Caki2 (cell line): ENCODE measurements at regions not wholly inside any gene's neighbourhood (a gene's known extent, or its start where the extent isn't known, plus 50 kb on each side); places are given as distances from the start of the nearest gene placed in this dataset.

ENCODE experiments used
- DNase-seq: peaks from one replicate; pipeline ENCODE4 v3.0.0-alpha.2; 2015; ENCODE audit warnings: low read depth
- in situ Hi-C: cut with HindIII; loops from 2 replicates; pipeline ENCODE4 v1.10.0; 2016; ENCODE audit warnings: low sequenced_read_pairs, low pct_unique_long_range_greater_than_20kb, mixed read lengths

DNA sequence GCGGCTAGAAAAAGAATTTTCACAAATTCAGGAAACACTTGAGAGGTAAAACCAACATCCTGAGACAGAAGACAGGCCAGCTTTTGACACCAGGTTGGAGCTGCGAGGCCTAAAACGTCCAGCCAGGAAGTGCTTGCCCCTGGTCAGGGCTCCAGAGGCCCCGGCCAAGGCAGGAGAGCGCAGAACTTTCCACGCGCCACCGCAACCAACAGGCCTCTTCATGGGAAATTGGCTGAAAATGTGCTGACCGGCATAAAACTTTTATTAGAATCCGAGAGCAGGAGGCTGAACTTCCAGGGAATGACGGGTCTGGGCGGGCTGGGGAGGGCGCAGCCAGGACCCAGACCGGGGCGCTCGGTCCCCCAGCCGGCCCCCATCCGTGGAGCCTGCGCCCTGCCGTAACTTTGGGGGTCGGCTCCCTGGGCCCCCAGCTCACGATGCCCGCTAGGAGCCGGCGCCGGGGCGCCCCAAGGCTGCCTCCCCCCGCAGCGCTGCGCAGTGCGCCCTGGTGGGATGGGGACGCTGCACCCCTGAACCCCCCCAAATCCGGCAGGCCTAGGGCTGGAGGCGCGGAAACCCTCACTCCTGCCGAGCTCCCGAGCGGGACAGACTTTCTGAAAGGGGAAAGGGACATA lies 414.0 kb upstream of the MKI67 start:
- no peak for DNase-seq
- in situ Hi-C loops: no loop called here

DNA sequence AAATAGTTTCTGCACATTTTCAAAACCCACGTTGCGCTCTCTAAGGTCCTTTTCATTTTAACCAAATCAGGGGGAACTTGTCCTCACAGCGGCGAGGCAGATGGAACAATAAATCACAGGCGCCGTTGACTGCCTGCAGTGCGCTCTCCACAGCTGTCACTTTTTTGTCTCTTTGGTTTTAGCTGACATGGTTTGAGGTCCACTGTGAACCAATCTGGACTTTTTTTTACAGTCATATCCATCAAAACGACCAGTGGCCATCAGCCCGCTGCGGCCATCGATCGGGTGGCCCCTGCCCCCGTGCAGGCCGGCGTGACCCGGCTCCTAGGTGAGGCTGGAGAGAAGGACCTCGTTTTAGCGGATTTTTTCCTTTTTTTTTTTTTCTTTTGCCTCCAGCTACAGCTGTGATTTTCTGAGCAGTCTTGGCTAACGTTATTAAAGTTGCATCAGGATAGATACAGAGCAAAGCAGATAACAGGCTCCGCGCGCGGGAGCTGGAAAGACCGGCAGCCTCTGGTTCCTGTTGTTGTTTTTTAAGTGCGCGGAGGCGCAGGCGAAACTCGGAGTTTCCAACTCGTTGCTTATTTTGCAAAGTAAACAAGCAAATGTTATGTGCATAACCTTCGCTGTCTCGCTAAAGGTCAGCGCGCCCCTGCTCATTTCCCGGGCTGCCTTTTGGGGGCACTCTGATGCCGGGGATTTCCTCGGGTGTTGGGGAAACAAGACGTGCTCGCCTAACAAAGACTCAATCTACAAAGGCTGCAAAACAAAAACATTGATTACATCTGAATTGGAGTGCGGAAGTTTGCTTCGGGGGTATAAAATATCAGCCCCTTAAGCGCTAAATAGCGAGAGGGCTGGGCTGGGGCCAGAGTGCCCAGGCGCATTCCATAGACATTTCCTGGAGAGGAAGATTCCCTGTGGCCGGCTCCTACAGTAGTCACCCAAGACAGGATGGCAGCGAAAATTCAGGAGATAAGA lies 414.8 kb upstream of the MKI67 start:
- in situ Hi-C loops: no loop called here

DNA sequence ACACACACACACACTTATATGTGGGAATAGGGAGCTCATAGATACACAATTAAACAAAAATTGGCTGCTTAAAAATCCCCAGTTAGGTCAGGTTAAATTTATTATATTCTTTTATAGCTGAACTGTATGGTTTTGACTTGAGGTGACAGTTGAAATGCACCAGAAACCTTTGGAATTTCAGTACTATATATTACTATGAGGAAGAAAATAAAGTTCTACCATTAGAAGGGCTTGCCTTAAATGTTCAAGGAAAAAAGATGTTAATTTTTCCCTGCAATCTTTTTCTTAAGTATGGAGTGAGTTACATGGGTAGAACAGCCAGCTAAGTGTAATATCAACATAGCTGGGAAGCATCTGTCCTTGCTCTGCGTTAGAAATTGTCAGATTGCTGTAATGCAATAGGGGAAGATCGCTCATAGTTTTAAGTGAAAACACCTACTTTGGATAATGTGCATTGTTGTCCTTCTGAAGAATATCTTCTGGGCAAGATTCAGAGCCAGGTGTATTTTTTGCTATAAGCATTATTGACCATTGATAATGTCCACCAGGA lies 415.8 kb upstream of the MKI67 start:
- in situ Hi-C loops: no loop called here
- DNase-seq: no peak

More for the DNA sequence above, 414.8 kb upstream of the MKI67 start:
- DNase-seq: no peak

DNA sequence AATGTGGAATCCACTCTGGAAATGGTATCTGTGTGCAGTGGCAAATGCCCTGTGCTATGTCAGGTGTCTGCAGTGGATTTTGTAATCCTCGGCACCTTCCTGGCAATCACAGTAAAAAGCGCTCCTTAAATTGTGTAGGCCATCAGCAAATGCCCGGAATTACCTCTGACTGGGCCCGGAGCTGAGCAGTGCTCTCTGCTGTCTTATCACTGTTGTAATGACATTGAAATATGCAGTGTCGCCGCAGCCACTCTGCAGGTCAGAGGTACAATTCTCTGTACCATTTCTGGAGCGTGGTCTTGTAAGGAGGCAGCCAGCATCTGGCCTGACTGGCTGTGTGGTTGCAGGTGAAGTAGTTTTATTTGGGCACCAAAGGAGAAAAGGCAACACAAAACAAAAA lies 416.4 kb upstream of the MKI67 start:
- in situ Hi-C loops: no loop called here
- DNase-seq: no peak

DNA sequence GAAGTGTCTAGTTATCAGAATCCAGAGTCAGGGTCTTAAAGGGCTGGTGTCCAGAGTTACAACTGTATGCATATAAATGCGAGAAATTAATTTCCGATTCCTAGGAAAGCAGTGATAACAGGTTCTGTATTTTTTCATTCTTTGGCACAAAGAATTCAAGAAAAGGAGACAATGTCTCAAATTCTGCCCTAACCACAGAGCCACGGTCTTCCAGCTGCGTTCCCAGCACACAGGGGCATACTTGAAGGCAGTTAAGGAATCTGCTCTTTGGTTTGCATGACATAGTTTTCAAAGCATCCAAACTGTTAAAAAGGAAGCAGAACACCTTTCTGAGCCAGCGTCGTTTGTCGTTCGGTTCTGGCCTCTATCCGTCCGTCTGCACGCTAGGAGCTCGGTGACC lies 416.9 kb upstream of the MKI67 start:
- no peak for DNase-seq
- in situ Hi-C loops: no loop called here

DNA sequence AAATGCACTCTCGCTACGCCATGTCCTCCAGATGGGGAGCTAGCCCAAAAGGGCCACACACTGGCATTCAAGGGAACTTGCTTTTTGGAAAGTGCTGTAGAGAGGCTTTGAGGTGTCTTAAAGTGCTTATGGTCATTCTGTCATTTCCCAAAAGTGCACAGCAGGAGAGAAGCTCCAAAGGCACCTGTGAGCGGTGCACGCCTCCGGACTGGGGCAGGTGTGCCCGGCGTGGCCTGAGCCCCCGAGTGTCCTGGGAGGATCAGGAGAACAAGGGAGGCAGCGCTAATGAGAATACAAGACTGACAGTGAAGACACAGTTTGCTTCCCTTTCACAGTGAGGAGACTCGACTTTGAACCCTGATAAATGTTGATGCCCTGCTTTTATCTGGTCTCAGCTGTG lies 419.0 kb upstream of the MKI67 start:
- in situ Hi-C loops: no loop called here
- no peak for DNase-seq

DNA sequence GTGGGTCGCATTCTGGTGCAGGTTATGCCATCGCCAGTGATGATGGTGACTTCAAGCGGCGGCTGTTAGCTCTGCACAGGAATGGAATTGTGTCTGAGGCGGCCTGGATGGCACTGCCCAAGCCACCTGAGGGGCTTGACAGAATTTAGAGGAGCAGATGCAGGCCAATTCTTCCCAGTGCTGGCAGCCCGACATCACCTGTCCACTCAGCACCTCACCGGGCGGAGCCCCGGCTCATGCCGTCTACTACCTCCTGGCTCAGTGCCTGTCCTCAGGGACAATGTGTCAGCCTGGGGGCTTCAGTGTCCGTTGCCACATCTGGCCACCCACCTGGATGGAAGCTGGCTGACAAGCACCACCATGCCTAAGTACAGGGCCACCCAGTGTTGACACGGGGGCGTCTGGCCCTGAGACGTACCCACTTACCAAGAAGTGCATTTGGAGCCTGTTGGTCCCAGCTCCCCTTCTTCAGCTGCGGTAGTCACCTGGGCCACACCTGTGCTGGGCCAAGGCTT lies 420.5 kb upstream of the MKI67 start:
- in situ Hi-C loops: no loop called here
- no peak for DNase-seq

DNA sequence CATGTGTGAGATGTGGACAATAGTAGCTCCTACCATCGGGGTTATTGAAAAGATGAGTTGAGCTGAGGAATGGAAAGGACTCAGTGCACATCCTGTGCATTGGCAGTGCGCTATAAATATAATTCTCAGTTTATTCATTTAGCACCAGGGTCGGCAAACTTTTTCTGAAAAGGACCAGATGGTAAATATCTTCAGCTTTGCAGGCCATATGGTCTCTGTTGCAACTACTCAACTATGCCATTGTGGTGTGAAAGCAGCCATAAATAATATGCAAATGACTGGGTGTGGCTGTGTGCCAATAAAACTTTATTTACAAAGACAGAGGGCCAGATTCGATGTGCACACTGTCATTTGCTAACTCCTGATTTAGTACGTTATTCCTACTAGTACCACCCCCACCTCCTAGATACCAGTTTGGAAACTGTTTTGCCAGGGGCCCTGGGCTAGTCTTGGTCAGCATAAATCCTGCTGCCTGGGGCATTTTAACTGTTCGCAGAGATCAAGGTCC lies 422.9 kb upstream of the MKI67 start:
- no peak for DNase-seq
- in situ Hi-C loops: no loop called here

DNA sequence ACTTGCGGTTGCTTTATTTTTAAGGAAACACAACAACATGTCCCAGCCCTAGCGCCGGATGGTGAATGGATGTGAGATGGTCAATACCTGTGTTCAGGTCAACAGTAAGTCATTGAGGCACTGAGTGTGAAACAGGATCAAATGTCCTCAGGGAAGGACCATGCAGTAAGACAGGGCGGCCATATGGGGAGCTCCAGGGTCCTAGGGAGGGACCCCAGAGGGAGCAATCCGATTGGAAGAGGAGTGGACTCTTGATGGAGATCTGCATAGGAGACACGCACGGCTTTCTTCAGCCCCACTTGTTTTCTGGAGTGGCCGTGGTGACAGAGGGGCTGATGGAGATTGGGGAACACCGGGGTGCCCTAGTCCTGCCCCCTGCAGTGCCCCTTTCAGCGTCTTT lies 423.8 kb upstream of the MKI67 start:
- in situ Hi-C loops: no loop called here

DNA sequence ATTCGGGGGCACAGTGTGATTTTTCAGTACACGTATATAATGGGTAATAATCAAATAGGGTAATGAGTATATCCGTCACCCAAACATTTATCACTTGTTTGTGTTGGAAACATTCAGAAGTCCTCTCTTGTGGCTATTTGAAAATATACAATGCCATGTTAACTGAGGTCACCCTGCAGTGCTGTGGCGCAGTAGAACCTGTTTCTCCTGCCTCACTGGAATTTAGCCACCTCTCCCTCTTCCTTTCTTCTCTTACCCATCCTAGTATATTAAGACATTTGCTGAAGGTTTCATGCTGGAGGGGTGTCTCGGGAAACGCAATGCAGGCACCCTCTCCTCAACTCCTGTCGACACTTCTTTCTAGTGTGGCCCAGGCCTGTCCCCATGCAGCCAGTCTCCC lies 425.3 kb upstream of the MKI67 start:
- DNase-seq: no peak
- in situ Hi-C loops: no loop called here

More for the DNA sequence above, 423.8 kb upstream of the MKI67 start:
- no peak for DNase-seq

DNA sequence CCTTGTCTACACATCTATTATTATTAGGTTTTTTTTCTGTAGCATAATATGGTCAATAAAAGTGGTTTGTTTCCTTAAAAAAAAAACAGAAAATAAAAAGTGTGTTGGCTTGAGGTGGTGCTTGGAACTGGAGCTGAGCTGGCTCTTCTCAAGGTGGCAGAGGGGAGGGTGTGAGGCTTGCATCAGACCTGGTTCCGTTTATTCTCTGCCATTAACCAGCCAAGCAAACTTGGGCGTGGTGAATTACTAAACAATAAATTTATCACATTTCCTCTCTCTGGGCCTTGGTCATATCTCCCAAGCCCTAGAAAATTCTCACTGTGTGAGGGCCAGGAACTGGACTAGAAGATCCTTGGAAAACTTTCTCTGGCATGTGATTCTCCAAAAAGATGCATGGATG lies 427.5 kb upstream of the MKI67 start:
- in situ Hi-C loops: no loop called here
- DNase-seq: no peak

DNA sequence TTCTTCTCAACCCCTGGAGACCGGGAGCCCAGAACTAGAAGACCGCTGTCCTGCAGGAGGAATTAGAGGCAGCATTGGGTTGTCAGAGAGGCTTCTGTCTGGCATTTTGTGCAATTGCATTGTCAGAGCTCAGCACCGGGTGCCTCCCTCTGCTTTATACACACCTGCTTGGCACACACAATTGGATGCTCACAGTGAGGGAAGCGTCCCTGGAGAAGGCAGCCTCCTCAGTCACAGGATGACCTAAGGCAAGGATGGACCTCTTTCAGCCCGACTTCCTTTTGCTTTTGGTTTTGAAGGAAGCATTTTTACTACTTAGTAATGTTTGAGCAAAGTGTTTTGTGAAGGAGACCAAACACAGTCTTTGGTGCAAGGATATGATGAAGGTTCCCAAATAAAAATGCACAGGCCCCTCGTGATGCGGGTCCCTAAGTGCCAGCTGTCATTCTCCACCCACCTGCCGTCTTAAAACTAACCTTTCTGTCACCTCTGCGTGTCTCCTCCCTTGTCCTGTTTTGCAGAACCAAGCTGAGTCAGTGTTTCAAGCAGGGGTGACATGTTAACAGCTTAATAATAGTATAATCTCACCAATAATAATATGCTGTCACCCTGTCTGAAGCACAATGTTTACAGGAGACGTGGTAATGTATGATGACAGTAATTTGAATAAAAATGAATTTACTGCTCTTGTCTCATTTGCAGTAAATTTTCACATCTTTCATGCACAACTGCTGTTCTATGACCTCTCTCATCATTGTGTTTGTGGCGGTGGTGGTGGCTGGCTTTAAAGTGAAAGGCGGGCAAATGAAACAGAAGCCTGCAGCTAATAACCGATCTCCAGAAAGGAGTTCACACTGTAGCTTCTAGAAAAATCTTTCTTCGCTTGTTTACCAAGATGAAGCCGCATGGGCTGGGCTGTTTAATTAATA lies 430.2 kb upstream of the MKI67 start:
- DNase-seq: no peak
- in situ Hi-C loops: no loop called here

DNA sequence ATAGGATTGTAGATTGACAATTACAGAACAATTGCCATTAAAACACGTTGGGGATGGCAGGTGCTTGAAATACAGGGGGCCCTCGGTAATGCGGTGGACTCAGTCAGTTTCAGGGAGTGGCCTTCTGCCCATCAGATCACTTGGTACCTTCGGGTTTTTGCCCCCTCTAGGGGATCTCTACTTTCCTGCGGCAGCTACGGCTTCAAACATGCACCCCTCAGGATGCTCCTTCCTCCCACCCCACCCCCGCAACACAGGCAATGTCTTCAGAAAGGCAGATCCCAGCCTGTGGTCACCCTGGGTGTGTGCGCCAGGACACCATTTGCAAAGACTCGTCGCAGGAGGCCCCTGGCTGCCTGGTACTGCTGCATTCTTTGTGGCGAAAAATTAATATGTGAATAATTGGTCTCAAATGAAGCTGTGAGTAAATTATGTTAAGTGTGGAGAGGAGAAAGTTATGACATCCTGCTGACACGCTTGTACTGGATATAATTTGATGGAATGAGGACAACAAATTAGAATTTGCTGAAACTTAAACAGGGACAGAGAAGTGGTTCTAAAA lies 431.0 kb upstream of the MKI67 start:
- in situ Hi-C loops: no loop called here

DNA sequence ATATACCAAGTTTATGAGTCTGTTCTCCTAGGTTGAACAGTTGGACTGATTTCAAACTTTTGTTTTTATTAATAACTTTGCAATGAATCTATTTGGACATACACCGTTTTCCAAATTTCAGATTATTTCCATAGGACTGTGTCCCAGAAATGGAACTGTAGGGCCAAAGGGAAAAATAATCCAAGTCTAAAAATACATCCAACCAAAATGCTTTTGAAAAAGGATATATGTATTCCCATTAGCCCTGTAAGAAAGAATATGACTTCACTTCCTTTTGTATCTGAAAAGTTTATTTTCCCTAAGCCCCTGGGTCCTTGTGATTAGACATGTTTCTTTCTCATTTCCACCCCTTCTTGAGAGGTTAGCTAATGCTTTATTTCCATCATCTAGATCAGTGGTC lies 434.2 kb upstream of the MKI67 start:
- in situ Hi-C loops: no loop called here
- no peak for DNase-seq

More for the DNA sequence above, 431.0 kb upstream of the MKI67 start:
- no peak for DNase-seq

DNA sequence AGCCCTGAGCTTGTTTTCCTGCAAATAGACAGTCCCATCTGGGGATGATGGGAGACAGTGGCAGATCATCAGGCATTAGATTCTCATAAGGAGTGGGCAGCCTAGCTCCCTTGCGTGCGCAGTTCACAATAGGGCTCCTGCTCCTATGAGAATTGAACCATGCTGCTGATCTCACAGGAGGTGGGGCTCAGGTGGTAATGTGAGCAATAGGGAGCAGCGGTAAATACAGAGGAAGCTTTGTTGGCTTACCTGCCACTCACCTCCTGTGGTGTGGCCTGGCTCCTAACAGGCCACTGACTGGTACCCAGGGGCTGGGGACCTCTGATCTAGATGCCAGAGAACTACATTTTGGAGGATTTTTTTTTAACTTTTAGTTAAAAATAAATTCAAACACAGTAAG lies 434.8 kb upstream of the MKI67 start:
- in situ Hi-C loops: no loop called here
- DNase-seq: no peak

DNA sequence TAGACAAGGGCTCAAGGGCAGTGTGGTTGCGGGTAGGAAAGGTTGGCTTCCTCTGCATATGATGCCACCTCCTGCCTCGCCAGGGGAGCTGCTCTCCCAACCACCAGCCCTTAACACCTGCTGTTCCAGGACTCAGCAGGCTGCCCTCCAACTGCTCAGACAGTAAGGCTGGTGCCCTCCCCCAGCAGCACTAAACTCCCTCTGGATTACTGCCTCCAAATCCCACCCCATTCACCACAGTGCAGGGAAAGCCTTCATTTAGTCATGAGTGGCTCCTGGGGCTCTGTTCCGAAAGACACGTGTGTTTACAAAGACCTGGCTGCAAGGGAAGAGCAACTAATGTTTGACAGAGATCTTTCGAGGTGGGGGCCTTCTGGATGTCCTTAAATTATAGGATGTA lies 437.2 kb upstream of the MKI67 start:
- no peak for DNase-seq
- in situ Hi-C loops: no loop called here

DNA sequence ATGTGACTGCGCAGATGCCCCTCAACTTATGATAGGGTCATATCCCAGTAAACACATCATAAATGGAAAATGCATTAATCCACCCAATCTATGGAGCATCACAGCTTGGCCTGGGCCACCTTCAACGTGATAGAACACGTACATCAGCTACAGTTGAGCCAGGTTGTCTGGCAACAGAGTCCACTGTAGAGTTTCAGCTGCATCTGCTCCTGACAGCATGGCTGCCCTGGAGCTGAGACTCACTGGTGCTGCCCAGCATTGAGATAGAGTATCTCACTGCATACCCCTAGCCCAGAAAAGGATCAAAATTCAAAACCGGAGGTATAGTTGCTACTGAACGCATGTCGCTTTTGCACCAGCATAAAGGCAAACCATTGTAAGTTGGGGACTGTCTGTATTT lies 437.7 kb upstream of the MKI67 start:
- no peak for DNase-seq
- in situ Hi-C loops: no loop called here
